AG04450 (cell line): ENCODE measurements at regions not wholly inside any gene's neighbourhood (a gene's known extent, or its start where the extent isn't known, plus 50 kb on each side); places are given as distances from the start of the nearest gene placed in this dataset.

ENCODE experiments used
- CTCF ChIA-PET: fragments of 300-600, 350-600 bp; formaldehyde crosslinking; extraction: SDS; loops from one replicate; lab custom pipeline; 2022; ENCODE audit warnings: antibody characterized with exemption, inconsistent platforms; lab: Charles Lee
- POLR2A ChIA-PET: fragments of 350-600 bp; formaldehyde crosslinking; extraction: SDS; loops from one replicate; lab custom pipeline; 2021; ENCODE audit warnings: antibody characterized with exemption, inconsistent platforms; lab: Yijun Ruan, JAX
- DNase-seq: peaks from one replicate; pipeline ENCODE4 v3.0.0-alpha.2; 2011; ENCODE audit warnings: low read depth, low spot score
- H3K27ac ChIP-seq: one replicate; pipeline ENCODE4 v1.5.1; 2012; ENCODE audit warnings: low read depth, low read length, control low read depth
- H3K27me3 ChIP-seq: one replicate; pipeline ENCODE4 v1.6.0; 2012; ENCODE audit warnings: low read length; ENCODE audit not compliant: control insufficient read depth, insufficient read depth
- H3K4me3 ChIP-seq: 2 replicates; pipeline ENCODE4 v1.5.1; 2011; ENCODE audit warnings: mild to moderate bottlenecking, low read depth, low read length, control low read depth
- H3K9me3 ChIP-seq: 2 replicates; pipeline ENCODE4 v1.5.1; 2012; ENCODE audit warnings: low read length; ENCODE audit not compliant: control insufficient read depth, insufficient read depth
- TF ChIP-seq, protein P1 (sequence below): IDR thresholded peaks from 2 replicates; pipeline ENCODE4 v1.5.1; 2011; ENCODE audit warnings: low read depth, low read length, control low read depth, inconsistent platforms

DNA sequence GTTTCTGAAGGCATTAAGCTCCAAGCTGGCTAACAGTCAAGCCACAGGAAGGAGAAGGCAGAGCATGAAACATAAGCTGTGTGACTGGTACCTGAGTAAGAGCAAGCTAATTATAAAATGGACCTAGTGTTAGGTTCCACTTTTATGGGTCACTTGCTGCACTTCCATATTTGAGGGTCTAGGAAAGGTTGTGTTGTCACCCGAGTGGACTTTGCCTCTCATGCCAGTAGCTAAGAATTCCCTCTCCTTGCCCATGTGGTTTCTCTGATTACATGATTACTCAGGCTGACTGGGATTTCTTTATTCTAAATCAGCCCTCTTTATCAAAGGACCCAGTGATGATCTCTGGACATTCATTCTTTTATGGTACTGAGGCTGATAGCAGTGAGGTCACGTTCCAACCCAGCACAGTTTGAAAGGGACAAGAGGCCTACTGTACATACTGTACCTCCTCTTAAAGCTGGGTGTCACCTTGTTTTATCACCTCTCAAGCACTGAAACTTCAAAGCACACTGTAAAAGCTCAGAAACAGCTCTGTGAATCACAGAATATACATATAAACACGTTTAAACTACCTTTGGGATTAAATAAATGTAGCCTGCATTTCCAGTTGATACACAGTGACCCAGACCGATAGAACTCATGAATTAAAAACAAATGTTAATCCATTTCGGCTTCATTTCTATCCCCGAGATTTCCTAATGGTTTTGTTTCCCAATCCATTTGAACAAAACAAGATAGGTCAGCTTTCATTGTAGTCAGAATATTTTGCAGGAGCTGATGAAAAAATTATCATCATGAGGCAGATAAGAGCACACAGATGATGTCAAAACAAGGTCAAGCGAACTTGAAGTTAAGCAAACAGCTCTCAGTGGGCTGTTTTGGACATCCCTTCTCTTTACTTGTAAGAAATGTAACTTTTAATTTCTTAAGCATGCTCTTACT is 96.5 kb downstream of the ALDH8A1 start:
- CTCF ChIA-PET = interaction anchor here (0.9 to 2.6 kb wide), 7 partner anchors 30 to 930 kb away, joined by 3 to 11 read pairs (median 4); no protein-coding TSS in a partner anchor
- Histone ChIP-seq H3K27me3 (no peaks in the 10 kb centered on the region), H3K27ac (peak overlapping the region; percentile 40), H3K9me3 (no peaks in the 10 kb centered on the region; the same call in 1 of the 2 replicates), H3K4me3 (no peak overlapping the region)
- TF ChIP-seq, protein P1, sequence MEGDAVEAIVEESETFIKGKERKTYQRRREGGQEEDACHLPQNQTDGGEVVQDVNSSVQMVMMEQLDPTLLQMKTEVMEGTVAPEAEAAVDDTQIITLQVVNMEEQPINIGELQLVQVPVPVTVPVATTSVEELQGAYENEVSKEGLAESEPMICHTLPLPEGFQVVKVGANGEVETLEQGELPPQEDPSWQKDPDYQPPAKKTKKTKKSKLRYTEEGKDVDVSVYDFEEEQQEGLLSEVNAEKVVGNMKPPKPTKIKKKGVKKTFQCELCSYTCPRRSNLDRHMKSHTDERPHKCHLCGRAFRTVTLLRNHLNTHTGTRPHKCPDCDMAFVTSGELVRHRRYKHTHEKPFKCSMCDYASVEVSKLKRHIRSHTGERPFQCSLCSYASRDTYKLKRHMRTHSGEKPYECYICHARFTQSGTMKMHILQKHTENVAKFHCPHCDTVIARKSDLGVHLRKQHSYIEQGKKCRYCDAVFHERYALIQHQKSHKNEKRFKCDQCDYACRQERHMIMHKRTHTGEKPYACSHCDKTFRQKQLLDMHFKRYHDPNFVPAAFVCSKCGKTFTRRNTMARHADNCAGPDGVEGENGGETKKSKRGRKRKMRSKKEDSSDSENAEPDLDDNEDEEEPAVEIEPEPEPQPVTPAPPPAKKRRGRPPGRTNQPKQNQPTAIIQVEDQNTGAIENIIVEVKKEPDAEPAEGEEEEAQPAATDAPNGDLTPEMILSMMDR = no peak
- DNase-seq = no peak
- POLR2A ChIA-PET = interaction anchor here (0.6 to 1.1 kb wide), 2 partner anchors 56 to 680 kb away, joined by 3 to 4 read pairs; no protein-coding TSS in a partner anchor

DNA sequence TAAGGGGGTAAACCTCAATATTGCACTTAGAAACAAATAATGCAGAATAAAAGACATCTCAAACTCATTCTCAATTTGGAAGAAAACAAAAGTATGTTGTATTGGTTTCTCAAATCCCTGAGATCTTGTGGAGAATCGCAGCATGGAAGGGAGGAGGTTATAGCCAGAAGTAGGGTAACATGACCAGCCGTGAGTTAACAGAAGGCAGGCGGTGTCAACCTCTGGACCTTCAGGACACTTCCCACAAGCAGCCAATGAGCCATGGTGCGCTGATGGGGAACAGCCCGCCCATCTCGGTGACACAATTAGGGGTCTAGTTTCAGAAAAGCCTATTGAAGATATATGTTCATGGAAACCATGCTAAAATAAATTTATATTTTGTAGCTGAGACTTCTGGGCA is 98.4 kb downstream of the ALDH8A1 start:
- H3K4me3 ChIP-seq = no peak overlapping the region
- ChIA-PET CTCF (interaction anchor here (2.6 kb wide), 1 partner anchor 31 kb away, joined by 11 read pairs; no protein-coding TSS in a partner anchor), POLR2A (no interaction called here)
- TF ChIP-seq, protein P1 = no peak
- no peak for DNase-seq
- H3K27ac ChIP-seq = no peak overlapping the region
- H3K9me3 ChIP-seq = no peaks in the 10 kb centered on the region; the same call in 1 of the 2 replicates
- H3K27me3 ChIP-seq = no peaks in the 10 kb centered on the region

DNA sequence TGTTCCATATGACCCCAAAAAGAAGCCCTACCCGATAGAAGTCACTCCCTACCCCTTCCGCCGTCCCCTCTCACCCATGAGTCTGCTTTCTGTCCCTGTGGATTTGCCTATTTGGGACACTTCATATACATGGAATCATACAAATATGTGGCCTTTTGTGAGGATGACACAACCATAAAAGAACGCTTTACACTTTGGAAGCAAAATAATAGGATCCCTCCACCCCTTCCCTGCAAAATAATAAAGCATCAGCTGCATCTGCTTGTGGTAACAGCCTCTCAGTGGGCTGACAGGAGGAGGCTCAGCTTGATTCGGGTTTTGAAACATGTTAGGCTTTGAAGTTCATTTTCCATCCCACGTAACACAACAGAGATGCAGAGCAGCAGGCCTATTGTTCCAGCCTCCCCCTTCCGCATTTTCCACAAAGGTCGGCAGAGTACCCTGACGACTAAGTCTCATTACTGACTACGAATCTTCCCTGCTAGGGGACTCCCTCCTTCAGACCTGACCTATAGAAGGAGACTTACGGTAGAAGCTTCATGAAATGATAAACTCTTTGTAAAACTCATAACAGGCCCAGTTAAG is 99.1 kb downstream of the ALDH8A1 start:
- POLR2A ChIA-PET = no interaction called here
- no peak for DNase-seq
- no peaks in the 10 kb centered on the region for H3K27me3 ChIP-seq
- CTCF ChIA-PET = no interaction called here
- H3K9me3 ChIP-seq = no peaks in the 10 kb centered on the region; the same call in 1 of the 2 replicates
- H3K4me3 ChIP-seq = no peak overlapping the region
- no peak overlapping the region for H3K27ac ChIP-seq
- TF ChIP-seq, protein P1 = no peak

DNA sequence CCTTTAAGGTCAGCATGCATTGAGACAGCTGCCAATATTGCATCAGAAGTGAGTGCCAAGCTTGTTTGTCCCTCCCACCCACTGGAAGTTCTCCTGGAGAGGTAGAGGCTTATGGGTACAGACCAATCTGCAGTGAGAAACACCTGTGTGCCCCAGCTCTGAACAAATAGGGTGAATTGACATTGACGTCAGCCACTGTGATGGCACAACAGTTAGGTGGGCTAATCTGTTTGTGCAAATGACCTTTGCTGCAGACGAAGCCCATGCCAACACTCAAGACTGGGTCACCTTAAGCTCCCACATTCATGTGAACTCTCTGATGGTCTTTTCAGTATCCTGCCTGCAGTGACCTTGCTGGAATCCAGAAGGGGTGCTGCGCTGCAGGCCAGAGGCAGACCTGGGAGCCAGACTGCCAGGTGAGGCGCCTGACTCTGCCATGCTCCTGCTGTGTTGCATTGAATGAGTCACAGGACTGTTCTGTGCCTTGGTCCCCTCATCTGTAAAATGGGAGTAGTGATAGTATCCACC is 99.9 kb downstream of the ALDH8A1 start:
- ChIA-PET POLR2A (no interaction called here), CTCF (interaction anchor here (0.8 kb wide), 1 partner anchor 32 kb away, joined by 3 read pairs; no protein-coding TSS in a partner anchor)
- no peak for DNase-seq
- TF ChIP-seq, protein P1 = no peak
- Histone ChIP-seq H3K27ac (no peak overlapping the region), H3K27me3 (no peaks in the 10 kb centered on the region), H3K9me3 (no peaks in the 10 kb centered on the region; the same call in 1 of the 2 replicates), H3K4me3 (no peak overlapping the region)
